GM19438 (cell line): ENCODE measurements at regions not wholly inside any gene's neighbourhood (a gene's known extent, or its start where the extent isn't known, plus 50 kb on each side); places are given as distances from the start of the nearest gene placed in this dataset.

Experiments
- ATAC-seq: cut with Tn5 transposase; IDR thresholded peaks from one replicate; pipeline ENCODE4 v1.9.1; 2021; ENCODE audit warnings: low read depth; ENCODE audit not compliant: unreplicated experiment

DNA sequence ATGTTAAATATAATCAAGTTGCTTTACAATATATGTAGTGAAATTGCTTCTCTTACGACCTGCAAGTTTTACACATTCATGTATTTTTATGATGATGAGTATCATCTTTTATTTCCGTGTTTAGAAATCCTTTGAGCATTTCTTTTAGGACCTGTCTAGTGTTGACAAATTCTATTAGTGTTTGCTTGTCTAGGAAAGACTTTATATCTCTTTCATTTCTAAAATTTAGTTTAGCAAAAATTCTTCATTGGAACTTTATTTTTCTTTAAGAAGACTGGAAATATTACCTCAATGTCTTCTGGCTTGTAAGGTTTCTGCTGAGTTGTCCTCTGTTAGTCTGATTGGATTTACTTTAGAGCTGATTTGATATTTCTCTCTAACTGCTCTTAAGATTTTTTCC is 920.9 kb upstream of the CTNND2 start:
- no peak for ATAC-seq

DNA sequence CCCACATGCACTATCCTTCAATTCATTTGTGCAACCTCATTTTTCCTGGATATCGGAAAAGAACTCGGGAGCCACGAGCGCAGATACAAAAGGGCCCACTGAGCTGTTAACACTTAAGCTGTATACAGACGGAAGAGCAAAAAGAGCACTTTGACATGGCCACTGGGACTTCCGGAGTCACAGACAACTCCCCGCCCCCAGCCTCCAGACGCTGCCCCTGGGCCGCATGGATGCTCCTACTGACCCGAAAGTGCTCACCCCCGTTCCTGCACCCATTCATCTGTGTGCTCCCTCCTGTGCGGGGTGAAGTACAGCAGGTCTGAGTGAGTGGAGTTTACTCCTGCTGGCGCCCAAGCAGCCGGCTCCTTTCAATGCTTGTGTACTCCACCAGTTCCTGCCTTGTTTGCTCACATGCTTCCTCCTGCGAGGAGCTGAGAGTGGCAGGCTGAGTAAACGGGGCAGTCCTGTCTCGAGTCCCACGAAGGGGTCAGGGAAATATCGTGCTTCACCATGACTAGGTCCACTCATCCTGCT is 901.0 kb upstream of the CTNND2 start:
- no peak for ATAC-seq

DNA sequence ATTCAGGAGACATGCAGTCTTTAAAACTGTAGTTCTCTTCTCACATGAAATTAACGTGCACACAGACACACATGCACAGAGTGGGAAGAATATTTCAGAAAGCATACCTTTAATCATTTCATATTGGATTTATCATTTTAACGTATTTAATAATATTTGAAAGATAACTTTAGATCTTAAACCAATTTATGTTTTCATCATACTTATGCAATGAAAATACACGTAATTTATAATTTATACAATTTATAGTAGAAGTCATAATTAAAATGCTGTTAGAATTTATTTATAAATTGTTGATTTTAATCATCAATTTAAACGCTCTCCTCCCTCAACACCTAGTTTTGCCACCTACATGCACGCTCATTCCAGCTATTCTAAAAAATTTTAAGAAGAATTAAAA is 894.9 kb upstream of the CTNND2 start:
- ATAC-seq, result no peak

DNA sequence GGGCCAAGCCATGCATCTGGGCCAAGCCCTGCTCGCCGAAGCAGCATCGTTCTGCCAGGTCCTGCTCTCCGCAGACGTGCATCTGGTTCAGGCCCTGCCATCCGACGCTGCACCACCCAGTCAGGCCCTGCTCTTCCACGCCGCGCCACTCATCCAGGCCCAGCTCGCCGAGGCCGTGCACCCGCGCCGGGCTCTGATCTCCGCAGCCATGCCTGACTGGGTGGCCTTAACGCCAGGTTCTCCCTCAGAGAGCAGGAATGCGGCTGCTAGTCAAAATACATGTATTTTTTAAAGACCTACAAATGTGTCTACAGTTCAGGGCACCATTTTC is 891.1 kb upstream of the CTNND2 start:
- no peak for ATAC-seq

DNA sequence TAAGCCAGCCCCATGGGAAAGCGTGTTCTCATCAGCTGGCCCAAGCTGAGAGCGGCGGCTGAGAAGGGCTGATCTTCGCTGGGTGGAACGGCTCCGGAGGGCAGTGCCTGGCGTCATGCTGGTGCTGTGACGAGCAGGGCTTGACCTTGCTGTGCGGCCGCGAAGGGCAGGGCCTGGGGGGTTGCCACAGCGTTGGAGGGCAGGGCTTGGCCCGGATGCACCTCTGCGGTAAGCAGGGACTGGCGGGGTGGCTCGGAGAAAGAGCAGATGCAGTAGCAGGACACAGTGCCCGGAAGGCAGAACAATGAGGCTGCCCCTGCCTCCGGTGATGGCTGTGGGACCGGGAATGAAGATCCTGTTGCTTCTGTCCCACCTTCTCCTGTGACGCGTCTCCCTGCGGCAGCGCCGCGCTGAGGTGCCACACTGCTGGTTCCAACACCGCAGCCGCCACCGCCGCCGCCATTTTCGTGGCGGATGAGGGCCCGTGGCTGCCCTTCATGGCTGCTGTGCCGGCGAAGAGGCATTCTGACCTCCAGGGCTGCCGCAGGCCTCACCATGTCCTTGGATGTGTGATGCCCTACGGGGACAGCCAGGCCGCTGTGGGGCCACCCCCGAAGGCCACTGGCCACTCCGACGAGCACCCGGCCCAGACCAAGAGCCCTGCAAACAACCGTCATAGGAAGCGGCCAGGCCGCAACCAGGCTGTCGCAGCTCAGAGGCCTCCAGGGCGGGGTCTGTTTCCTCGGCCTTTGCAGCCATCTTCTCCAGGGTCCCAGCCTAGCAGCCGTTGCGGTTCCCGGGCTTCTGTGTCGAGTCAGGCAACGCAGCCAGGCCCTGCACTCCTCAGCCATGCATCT is 890.5 kb upstream of the CTNND2 start:
- no peak for ATAC-seq

DNA sequence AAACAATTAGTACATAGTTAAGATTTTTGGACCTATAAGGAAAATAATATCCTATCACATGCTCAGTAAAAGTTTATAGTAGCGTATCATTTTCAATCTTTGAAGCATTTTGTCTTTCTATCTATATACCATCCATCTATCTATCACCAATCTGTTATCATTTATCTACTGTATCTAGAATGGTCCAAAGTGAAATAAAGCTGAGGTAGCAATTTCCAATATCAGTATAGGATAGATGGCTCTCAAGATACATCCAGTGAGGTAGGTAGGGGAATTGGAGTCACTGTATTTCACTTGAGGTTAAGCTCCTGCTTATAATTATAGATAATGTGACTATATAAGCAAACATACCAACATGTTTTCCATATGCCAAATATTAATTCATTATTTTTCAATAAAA is 889.1 kb upstream of the CTNND2 start:
- no peak for ATAC-seq

DNA sequence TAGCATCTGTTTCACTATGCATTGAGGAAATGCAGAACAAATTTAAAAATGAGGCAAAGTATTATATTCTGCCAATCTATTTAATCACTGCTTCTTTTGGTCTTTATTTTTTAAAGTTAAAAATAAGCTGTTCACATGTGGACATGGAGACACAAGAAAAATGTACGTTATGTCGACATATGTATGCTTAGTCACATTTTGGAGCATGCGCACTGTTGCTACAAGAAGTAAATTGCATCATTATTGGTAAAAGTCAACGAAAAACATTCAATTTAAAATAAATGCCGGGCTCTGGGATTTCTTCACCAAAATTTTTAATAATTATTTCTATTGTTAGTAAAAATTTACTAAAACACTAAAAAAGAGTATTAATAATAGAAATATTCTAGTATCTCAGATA is 876.3 kb upstream of the CTNND2 start:
- no peak for ATAC-seq

DNA sequence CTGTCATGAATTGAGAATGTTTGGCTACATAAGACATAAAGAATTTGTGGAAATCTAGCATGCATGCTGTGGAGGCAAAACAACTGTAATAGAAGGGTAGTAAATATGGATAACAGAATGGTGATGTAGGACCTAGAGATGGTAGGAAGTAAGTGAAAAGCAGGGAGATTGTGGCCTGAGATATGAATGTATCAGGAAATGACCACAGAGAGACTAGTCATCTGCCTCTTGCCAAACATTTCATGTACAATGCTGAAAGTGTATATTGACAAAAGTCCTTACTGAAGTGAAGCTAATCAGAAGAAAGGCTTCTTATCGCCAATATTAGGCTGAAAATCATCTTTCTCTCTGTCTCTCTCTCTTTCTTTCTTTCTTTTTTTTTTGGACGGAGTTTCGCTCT is 873.1 kb upstream of the CTNND2 start:
- ATAC-seq, result no peak

DNA sequence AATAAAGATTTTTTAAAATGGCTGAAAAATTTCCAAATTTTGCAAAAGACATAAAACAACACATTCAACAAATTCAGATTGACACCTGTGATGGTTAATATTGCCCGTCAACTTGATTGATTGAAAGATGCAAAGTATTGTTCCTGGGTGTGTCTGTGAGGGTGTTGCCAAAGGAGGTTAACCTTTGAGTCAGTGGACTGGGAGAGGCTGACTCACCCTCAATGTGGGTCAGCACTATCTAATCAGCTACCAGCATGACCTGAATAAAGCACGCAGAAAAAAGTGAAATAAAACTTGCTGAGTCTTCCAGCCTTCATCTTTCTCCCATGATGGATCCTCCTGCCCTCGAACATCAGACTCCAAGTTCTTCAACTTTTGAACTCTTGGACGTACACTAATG is 868.0 kb upstream of the CTNND2 start:
- no peak for ATAC-seq

DNA sequence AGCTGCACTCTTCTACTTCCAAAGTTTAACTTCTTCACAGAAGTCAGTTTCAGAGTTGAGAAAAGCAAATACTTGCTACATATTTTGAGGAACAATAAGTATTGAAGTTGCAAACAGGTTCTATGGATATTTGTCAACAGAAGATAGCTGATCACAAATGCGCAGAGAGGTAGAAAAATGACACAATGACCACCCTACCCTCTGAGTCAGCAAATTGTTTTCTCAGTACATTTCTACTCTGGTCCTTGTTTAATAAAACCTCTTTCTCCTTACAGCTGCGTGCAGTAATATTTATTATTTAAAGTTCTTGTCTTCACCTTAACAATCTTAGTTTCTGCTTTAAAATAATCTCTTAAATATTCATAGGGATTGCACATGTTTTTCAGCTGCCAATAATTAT is 855.1 kb upstream of the CTNND2 start:
- ATAC-seq, result no peak

DNA sequence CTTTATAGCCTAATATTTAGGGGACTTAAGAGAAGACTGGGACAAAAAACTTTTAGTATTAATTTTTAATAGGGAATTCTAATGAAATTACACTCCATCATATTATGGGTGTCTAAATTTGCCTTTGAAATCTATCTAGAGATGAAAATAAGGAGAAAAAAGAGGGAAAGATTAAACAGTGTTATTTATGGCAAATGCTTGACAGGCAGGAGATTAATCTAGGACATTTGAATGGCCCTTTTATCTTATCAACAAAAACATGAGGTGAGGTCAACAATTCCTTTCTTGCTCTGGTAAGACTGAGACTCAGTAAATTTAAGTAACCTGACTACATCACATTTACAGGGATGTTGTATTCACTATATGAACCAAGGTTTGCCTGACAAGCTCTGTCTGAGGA is 852.8 kb upstream of the CTNND2 start:
- no peak for ATAC-seq

DNA sequence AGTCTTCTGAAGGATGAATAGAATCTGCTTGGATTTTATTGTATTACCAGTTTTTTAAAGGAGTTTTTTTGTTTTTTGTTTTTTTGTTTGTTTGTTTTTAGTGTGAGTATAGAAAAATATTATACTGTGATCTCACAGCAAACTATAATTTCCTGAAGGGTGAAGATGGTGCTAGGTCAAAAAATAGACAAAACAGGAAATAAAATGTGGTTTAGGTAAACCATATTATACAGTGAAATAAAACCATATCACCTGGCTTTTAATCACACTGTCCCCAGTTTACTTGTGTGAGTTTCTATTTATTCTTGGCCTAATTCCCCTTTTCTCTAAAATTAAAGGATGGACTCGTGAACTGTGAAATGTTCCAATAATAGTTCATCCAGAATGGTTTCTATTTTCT is 841.3 kb upstream of the CTNND2 start:
- no peak for ATAC-seq

DNA sequence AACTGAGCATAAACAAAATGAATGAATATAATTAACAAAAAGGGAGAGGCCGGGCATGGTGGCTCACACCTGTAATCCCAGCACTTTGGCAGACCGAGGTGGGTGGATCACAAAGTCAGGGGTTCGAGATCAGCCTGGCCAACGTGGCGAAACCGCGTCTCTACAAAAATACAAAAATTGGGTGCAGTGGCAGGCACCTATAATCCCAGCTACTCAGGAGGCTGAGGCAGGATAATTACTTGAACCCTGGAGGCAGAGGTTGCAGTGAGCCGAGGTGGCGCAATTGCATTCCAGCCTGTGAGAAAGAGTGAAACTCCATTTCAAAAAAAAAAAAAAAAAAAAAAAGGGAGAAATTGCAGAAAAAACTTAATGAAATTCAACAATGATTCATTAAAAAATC is 839.3 kb upstream of the CTNND2 start:
- no peak for ATAC-seq

DNA sequence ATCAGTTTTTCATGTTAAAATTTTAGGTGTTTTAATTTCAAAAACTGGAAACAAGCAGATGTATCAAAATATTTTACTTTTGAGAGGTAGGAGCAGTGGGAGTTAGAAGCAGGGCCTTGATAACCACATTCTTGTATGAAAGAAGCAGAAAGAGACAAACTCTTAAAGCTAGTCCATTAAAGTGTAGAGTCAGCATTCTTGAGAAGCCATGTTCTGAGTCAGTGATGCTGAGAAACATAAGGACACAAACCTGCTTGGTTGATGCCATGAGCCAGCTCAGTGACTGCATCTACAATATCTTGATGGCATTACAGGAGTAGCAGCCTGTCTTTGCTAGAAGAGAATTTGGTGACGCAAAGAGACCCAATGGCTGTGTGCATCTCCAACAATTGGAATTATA is 826.1 kb upstream of the CTNND2 start:
- ATAC-seq, result no peak

DNA sequence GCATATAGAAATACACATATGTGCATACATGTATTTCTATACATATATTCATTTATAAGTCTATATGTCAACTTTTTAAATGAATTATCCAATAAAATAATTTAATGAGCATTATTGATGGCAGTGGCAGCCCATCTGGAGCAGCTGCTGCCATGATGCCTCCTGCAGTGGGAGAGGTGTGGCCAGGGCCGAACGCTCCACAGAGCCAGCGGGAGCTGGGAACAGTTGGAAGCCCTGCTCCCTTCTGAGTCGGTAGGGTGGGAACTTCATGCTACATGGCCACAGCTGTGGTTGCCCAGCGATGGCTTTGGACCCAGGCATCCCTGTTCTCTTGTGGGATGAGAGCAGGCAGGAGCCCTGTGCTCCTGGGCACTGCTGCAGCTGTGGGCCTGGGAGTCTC is 812.4 kb upstream of the CTNND2 start:
- ATAC-seq, result no peak

DNA sequence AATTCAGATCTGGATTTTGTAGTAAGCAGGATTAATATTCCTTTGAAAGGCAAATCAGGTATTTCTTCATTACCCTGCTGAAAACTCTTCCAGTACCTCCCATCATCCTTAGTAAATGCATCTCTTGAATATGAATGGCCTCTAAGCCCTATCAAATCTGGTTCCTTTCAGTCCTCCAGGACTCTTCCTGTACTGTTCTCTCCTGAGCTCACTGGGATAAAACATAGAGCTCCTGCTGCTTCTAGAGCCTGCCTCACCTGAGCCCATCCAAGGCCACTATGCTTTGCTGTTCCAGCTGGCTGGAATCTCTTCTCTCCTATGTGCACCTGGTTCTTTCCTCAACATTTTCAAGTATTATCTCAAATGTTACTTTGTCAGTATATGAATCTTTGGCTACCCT is 803.3 kb upstream of the CTNND2 start:
- no peak for ATAC-seq

DNA sequence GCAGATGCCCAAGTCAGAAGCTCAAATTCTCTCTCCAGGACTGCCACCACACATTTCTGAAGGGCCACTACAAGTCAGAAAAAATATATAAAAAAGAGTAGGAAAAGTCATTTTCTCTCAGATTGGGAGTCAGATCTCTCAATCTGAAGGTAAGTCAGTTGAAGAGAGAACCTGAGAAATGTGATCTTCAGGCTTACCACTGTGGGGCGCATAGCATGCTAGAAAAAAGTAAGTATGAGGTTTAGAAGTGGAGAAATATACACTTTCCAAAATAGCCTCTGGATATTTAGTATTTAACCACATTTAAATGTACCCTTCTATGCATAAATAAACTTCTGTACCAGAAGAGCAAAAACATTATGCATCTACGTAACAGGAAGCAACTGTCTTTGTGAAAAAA is 800.7 kb upstream of the CTNND2 start:
- no peak for ATAC-seq

DNA sequence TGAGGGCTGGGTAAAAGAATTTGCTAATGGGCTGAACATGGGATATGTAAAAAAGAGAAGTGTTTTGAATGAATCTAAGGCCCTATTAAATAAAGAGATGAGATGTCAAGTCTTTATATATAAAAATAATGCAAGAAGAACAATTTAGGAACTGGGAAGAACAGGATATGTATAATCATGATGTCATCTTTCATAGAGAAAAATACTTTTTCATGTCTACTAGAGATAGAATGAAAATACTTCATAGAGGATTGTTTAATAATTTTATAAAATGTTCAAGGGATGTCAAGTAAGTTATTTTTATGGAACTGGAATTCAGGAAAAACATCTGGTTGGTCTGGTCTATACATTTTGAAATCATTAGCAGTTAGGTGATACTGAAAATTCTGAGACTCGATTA is 799.0 kb upstream of the CTNND2 start:
- ATAC-seq, result no peak

DNA sequence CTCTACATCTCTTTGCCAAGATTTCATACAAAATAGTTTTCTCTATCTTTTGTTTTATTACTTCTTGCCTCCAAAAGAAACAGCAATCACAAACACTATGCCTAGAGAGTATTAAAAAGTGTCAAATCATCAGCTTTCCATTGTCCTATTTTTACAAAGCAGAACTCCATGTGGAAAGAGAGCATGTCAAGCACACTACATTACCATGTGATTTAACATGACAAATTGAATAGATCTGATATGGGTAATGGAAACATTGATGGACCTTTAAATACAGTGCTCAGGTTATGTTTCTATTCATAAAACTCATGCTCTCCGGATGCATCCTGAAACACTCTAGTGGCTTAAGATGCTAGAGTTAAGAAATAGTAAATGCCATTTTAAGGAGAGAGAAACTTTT is 791.4 kb upstream of the CTNND2 start:
- ATAC-seq, result no peak

DNA sequence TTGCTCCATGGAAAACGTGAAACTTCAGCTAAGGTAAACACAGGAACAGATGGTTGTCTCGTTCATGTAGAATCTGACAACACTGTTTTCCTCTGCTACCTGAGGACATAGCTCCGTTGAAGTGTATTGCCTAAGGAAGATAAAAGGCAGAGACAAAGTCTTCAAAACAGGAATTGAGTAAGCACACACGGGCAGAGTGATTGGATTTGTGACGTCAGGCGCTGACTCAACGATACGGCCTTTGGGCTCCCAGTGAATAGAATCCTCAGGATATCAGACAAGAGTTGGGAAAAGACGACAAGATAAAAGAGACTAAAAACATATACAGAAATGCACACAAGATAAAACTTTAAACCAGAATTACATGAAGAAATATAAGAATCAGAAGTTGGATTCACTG is 787.1 kb upstream of the CTNND2 start:
- no peak for ATAC-seq

DNA sequence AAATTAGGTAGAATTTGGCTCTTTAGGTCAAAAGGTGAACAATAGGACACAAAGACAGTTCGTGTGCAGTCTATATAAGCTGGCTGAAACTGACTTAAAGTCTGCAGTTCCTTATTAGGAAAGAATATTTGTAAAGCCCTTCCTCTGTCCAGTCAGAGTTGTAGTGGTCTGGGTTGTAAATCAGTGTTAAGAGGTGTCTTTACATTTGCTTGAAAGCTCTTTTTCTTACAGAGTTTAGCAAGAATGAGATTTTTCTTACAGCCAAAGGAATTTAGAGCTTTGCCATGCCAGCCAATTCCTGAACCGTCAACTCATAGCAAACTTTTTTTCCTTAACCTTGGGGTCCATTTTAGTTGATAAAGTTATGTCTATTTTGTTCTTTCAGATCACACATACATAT is 786.1 kb upstream of the CTNND2 start:
- ATAC-seq, result no peak

DNA sequence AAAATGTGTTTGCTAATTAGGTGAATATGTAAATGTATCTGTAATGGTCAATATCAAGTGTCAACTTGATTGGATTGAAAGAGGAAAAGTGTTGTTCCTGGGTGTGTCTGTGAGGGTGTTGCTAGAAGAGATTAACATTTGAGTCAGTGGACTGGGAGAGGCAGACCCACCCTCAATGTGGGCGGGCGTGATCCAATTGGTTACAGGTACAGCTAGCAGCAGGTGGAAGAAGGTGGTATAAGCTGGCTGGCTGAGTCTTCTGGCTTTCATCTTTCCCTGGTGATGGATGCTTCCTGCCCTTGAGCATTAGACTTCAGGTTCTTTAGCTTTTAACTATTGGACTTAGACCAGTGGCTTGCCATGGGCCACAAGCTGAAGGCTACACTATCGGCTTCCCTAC is 779.0 kb upstream of the CTNND2 start:
- no peak for ATAC-seq

DNA sequence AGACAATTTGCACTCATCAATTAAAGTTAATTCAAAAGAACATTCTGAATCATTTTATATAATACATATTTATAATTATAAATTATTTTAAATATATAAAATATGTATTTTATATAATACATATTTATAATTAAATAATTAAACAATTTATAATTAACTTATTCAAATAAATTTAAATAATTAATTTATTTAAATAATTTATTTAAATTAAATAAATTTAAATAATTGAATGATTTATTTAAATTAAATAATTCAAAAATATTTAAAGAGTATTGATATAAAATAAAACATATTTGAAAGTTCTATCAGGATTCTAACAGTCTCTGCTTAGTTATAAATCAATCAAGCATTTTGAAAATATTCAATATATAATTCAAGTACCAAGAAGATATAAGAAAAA is 775.5 kb upstream of the CTNND2 start:
- no peak for ATAC-seq
